ENCODE measurements at regions not wholly inside any gene's neighbourhood (a gene's known extent, or its start where the extent isn't known, plus 50 kb on each side); places are given as distances from the start of the nearest gene placed in this dataset.

GRCh38 chr5:51829691-51830090, 446.4 kb downstream of the ISL1 start:
- TF ChIP-seq CTCF (IDR thresholded peaks at IDR 0.05; ENCODE audit: poor library complexity, severe bottlenecking) (no peak), SMC3 (conservative IDR thresholded peaks at IDR 0.05; ENCODE audit: poor library complexity) (no peak), EP300 (conservative IDR thresholded peaks at IDR 0.05; ENCODE audit: poor library complexity, severe bottlenecking) (no peak), EZH2 (IDR thresholded peaks at IDR 0.05; ENCODE audit: borderline replicate concordance, insufficient read depth, low read length, poor library complexity, severe bottlenecking) (no peak), POLR2AphosphoS5 (IDR thresholded peaks at IDR 0.05) (no peak), TAF1 (IDR thresholded peaks at IDR 0.05; ENCODE audit: low read depth) (no peak), RAD21 (conservative IDR thresholded peaks at IDR 0.05) (no peak), MXI1 (conservative IDR thresholded peaks at IDR 0.05; ENCODE audit: poor library complexity, severe bottlenecking) (no peak)
- TF ChIP-seq, protein P1, sequence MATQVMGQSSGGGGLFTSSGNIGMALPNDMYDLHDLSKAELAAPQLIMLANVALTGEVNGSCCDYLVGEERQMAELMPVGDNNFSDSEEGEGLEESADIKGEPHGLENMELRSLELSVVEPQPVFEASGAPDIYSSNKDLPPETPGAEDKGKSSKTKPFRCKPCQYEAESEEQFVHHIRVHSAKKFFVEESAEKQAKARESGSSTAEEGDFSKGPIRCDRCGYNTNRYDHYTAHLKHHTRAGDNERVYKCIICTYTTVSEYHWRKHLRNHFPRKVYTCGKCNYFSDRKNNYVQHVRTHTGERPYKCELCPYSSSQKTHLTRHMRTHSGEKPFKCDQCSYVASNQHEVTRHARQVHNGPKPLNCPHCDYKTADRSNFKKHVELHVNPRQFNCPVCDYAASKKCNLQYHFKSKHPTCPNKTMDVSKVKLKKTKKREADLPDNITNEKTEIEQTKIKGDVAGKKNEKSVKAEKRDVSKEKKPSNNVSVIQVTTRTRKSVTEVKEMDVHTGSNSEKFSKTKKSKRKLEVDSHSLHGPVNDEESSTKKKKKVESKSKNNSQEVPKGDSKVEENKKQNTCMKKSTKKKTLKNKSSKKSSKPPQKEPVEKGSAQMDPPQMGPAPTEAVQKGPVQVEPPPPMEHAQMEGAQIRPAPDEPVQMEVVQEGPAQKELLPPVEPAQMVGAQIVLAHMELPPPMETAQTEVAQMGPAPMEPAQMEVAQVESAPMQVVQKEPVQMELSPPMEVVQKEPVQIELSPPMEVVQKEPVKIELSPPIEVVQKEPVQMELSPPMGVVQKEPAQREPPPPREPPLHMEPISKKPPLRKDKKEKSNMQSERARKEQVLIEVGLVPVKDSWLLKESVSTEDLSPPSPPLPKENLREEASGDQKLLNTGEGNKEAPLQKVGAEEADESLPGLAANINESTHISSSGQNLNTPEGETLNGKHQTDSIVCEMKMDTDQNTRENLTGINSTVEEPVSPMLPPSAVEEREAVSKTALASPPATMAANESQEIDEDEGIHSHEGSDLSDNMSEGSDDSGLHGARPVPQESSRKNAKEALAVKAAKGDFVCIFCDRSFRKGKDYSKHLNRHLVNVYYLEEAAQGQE (IDR thresholded peaks at IDR 0.05; ENCODE audit: borderline replicate concordance), result no peak
